ENCODE measurements at regions not wholly inside any gene's neighbourhood (a gene's known extent, or its start where the extent isn't known, plus 50 kb on each side); places are given as distances from the start of the nearest gene placed in this dataset.

- no peak for DNase-seq (ENCODE audit: low spot score)
Measured at GRCh38 chr10:35693800-35694199, 51.7 kb upstream of the FZD8 start.

Data from Ammon's horn (tissue), 1 donor.